ENCODE measurements at regions not wholly inside any gene's neighbourhood (a gene's known extent, or its start where the extent isn't known, plus 50 kb on each side); places are given as distances from the start of the nearest gene placed in this dataset.

DNA sequence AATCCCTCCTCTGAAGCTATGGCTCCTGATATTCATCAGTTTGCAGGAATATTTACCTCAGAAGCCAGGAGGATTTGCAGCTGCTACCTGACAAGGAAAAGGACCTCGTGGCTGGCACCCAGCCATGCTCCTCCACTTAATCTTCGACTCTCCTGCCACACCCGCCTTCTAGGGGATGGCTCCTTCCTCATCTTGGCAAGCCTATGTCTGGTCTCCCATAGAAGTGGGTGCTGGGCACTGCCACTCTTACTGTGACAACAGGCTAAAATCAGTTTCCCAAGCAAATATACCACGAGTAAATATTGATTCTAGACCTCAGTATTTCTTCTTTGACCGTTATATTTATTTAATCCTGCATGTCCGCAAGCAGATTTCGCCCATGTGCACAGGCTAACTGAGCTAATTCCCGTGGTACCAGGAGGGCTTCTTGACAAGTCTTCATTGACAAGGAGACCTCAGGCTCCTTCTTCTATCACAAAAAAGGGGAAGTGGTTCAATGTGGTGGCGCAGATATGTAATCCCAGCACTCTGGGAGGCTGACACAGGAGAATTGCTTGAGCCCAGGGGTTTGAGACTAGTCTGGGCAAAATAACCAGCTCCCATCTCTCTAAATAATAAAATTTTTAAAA lies 52.6 kb upstream of the DCTD start:
- DNase-seq (ENCODE audit: low spot score): no peak

- no peak for DNase-seq (ENCODE audit: low spot score)
Observed at GRCh38 chr4:182968917-182969650, 51.9 kb upstream of the DCTD start.

DNA sequence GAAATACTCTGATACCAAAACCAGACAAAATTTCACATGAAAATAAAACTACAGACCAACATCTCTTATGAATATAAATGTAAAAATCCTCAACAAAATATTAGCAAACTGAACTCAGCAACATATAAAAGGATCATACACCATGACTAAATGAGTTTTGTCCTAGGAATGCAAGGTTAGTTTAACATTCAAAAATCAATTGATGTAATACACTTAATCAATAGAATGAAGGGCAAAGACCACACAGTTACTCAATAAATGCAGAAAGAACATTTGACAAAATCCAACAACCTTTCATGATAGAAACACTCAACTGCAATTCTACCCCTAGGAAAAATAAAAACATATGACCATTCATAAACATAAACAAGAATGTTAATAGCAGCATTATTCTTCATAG lies 50.2 kb upstream of the DCTD start:
- no peak for DNase-seq (ENCODE audit: low spot score)

Data from RKO (cell line).